ENCODE measurements at regions not wholly inside any gene's neighbourhood (a gene's known extent, or its start where the extent isn't known, plus 50 kb on each side); places are given as distances from the start of the nearest gene placed in this dataset.
"Not testable (repeated sequence)": the region's sequence is repeated elsewhere in the genome, so short reads cannot be mapped to it uniquely, and the experiment has no call there.

DNA sequence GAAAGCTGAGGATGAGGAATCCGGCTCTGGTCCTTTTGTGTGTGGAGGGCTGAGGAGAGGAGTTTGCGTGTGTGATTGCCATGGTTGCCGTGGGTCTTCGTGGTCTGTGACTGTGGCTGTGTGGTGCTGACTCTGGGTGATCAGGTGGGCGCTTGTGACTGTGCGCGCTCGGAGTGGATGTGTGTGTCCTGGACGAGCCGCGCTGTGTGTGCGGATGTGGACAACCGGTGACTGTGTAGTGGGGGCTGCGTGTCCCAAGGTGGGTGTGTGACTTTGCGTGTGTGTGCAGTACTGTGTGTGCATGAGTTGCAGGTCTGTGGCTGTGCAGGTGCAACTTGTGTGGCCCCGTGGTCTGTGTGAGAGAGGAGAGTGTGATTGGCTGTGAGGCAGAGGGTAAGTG lies 172.0 kb upstream of the ZNG1E start:
- intact Hi-C loops (cut with micrococcal nuclease; ENCODE audit: unreplicated experiment) = not testable (repeated sequence)

GRCh38 chr9:65482890-65483289 lies 192.8 kb upstream of the ZNG1E start:
- 38% methylated on average over 13 of the region's 13 CpGs for WGBS (ENCODE audit: low lambda C conversion rate)
- intact Hi-C loops (cut with micrococcal nuclease; ENCODE audit: unreplicated experiment) = not testable (repeated sequence)

More for the DNA sequence above, 172.0 kb upstream of the ZNG1E start:
- FAIRE-seq; H3K79me2 ChIP-seq (ENCODE audit: insufficient read depth, low read length); H3K9ac ChIP-seq (ENCODE audit: insufficient read depth, low read depth, low read length); ATAC-seq; H4K20me1 ChIP-seq (ENCODE audit: insufficient read depth, low read length); POLR2A ChIA-PET; H3K36me3 ChIP-seq (replicated peaks in 1 of 2; ENCODE audit: control insufficient read depth in 1 of 2, insufficient read depth in 2 of 2, low read length in 2 of 2); H3K27me3 ChIP-seq (ENCODE audit: control insufficient read depth in 1 of 2, insufficient read depth in 2 of 2, low read length in 2 of 2); H3K4me3 ChIP-seq (replicated peaks in 1 of 3; ENCODE audit: insufficient read depth in 1 of 3, low read depth in 2 of 3, low read length in 3 of 3); H3K9me3 ChIP-seq (ENCODE audit: low read length); H2AFZ ChIP-seq (ENCODE audit: low read length); in situ Hi-C loops (cut with HindIII; ENCODE audit: extremely low pct_ligation_motif_present, low pct_unique_long_range_greater_than_20kb); BruUV-seq (replicated peaks); DNase-seq (ENCODE audit: low spot score); CTCF ChIA-PET (ENCODE audit: low intra/inter-chr PET ratio, low total read pairs); H3K27ac ChIP-seq (ENCODE audit: extremely low read length, insufficient read depth, low read length); H3K4me2 ChIP-seq (ENCODE audit: low read depth, low read length); H3K4me1 ChIP-seq (ENCODE audit: insufficient read depth, low read length): not testable (repeated sequence)
- WGBS (ENCODE audit: low lambda C conversion rate) = 91% methylated on average over 16 of the region's 16 CpGs

DNA sequence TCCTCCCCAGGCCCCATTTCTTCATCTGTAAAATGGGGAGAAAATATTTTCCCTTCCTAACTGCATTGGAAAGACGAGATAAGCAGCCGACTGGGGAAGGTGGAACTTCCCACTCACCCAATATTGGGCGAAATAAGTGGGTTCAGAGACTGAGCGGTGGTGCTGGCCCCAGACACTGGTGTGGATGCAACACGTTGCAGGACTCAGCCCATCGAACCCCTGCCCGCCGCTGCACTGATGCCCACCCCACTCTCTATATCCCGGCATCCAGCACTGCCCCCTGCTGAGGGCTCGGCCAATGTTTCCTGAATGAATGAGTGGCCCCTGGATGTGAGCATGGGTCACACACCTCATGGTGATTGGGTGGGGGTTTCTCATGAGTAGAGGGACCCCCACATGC lies 194.4 kb upstream of the ZNG1E start:
- H2AFZ ChIP-seq (ENCODE audit: low read length); H3K4me1 ChIP-seq (ENCODE audit: insufficient read depth, low read length); CTCF ChIA-PET (ENCODE audit: low intra/inter-chr PET ratio, low total read pairs); H3K27me3 ChIP-seq (ENCODE audit: control insufficient read depth in 1 of 2, insufficient read depth in 2 of 2, low read length in 2 of 2); FAIRE-seq; H3K9me3 ChIP-seq (ENCODE audit: low read length); H3K4me2 ChIP-seq (ENCODE audit: low read depth, low read length); H3K36me3 ChIP-seq (replicated peaks in 1 of 2; ENCODE audit: control insufficient read depth in 1 of 2, insufficient read depth in 2 of 2, low read length in 2 of 2); H3K9ac ChIP-seq (ENCODE audit: insufficient read depth, low read depth, low read length); DNase-seq (ENCODE audit: low spot score); H3K27ac ChIP-seq (ENCODE audit: extremely low read length, insufficient read depth, low read length); BruUV-seq (replicated peaks); H4K20me1 ChIP-seq (ENCODE audit: insufficient read depth, low read length); H3K79me2 ChIP-seq (ENCODE audit: insufficient read depth, low read length); POLR2A ChIA-PET; intact Hi-C loops (cut with micrococcal nuclease; ENCODE audit: unreplicated experiment); ATAC-seq; H3K4me3 ChIP-seq (replicated peaks in 1 of 3; ENCODE audit: insufficient read depth in 1 of 3, low read depth in 2 of 3, low read length in 3 of 3); in situ Hi-C loops (cut with HindIII; ENCODE audit: extremely low pct_ligation_motif_present, low pct_unique_long_range_greater_than_20kb): not testable (repeated sequence)
- 30% methylated on average over 10 of the region's 10 CpGs for WGBS (ENCODE audit: low lambda C conversion rate)

More at GRCh38 chr9:65482890-65483289, 192.8 kb upstream of the ZNG1E start:
- CTCF ChIA-PET (ENCODE audit: low intra/inter-chr PET ratio, low total read pairs); H4K20me1 ChIP-seq (ENCODE audit: insufficient read depth, low read length); in situ Hi-C loops (cut with HindIII; ENCODE audit: extremely low pct_ligation_motif_present, low pct_unique_long_range_greater_than_20kb); ATAC-seq; H3K4me3 ChIP-seq (replicated peaks in 1 of 3; ENCODE audit: insufficient read depth in 1 of 3, low read depth in 2 of 3, low read length in 3 of 3); H3K79me2 ChIP-seq (ENCODE audit: insufficient read depth, low read length); H3K4me1 ChIP-seq (ENCODE audit: insufficient read depth, low read length); H3K9me3 ChIP-seq (ENCODE audit: low read length); H2AFZ ChIP-seq (ENCODE audit: low read length); H3K4me2 ChIP-seq (ENCODE audit: low read depth, low read length); H3K27me3 ChIP-seq (ENCODE audit: control insufficient read depth in 1 of 2, insufficient read depth in 2 of 2, low read length in 2 of 2); POLR2A ChIA-PET; DNase-seq (ENCODE audit: low spot score); H3K36me3 ChIP-seq (replicated peaks in 1 of 2; ENCODE audit: control insufficient read depth in 1 of 2, insufficient read depth in 2 of 2, low read length in 2 of 2); FAIRE-seq; BruUV-seq (replicated peaks); H3K27ac ChIP-seq (ENCODE audit: extremely low read length, insufficient read depth, low read length); H3K9ac ChIP-seq (ENCODE audit: insufficient read depth, low read depth, low read length): not testable (repeated sequence)

DNA sequence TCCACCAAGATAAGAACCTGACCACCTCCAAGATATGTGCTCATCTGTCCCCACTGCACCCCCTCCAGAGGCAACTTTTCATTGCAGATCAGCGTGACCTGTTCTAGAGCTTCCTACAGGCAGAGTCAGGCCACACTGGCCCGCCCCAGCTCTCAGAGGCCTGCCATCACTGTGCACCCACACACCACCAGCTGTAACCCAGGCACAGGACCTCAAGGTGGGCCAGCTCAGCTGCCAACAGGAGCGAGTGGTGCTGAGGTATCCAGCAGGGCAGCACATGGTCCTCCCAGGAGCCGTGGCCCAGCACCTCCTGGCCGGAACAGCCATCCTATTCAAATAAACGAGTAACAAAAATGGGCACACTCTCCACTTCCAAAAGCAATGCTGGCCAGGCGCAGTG lies 189.9 kb upstream of the FOXD4L5 start:
- H3K27ac ChIP-seq (ENCODE audit: extremely low read length, insufficient read depth, low read length); H2AFZ ChIP-seq (ENCODE audit: low read length); H3K4me2 ChIP-seq (ENCODE audit: low read depth, low read length); DNase-seq (ENCODE audit: low spot score); H3K79me2 ChIP-seq (ENCODE audit: insufficient read depth, low read length); H3K4me1 ChIP-seq (ENCODE audit: insufficient read depth, low read length); BruUV-seq (replicated peaks); H3K9me3 ChIP-seq (ENCODE audit: low read length); H3K27me3 ChIP-seq (ENCODE audit: control insufficient read depth in 1 of 2, insufficient read depth in 2 of 2, low read length in 2 of 2); H4K20me1 ChIP-seq (ENCODE audit: insufficient read depth, low read length); H3K4me3 ChIP-seq (replicated peaks in 1 of 3; ENCODE audit: insufficient read depth in 1 of 3, low read depth in 2 of 3, low read length in 3 of 3); H3K9ac ChIP-seq (ENCODE audit: insufficient read depth, low read depth, low read length); H3K36me3 ChIP-seq (replicated peaks in 1 of 2; ENCODE audit: control insufficient read depth in 1 of 2, insufficient read depth in 2 of 2, low read length in 2 of 2); CTCF ChIA-PET (ENCODE audit: low intra/inter-chr PET ratio, low total read pairs); in situ Hi-C loops (cut with HindIII; ENCODE audit: extremely low pct_ligation_motif_present, low pct_unique_long_range_greater_than_20kb); POLR2A ChIA-PET; ATAC-seq; intact Hi-C loops (cut with micrococcal nuclease; ENCODE audit: unreplicated experiment); FAIRE-seq: not testable (repeated sequence)
- WGBS (ENCODE audit: low lambda C conversion rate) = no CpG with 5 or more reads among the region's 7 CpGs

Measured in HepG2 (cell line).